OCI-LY3 (cell line): ENCODE measurements at regions not wholly inside any gene's neighbourhood (a gene's known extent, or its start where the extent isn't known, plus 50 kb on each side); places are given as distances from the start of the nearest gene placed in this dataset.

Source experiments
- EZH2phosphoT487 ChIP-seq: fragments of 200-600 bp; shearing (Covaris generic); IDR thresholded peaks from 2 replicates; pipeline ENCODE4 v1.6.1; 2018; ENCODE audit warnings: antibody characterized with exemption, mixed run types, low read depth
- TF ChIP-seq, protein P1 (sequence below): fragments of 200-600, 300-600 bp; sonication (generic); IDR thresholded peaks from 2 replicates; pipeline ENCODE4 v1.5.1; 2014; ENCODE audit warnings: antibody characterized with exemption, low read length, low read depth

GRCh38 chr7:115763347-115763746, 267.2 kb downstream of the TFEC start:
- TF ChIP-seq, protein P1, sequence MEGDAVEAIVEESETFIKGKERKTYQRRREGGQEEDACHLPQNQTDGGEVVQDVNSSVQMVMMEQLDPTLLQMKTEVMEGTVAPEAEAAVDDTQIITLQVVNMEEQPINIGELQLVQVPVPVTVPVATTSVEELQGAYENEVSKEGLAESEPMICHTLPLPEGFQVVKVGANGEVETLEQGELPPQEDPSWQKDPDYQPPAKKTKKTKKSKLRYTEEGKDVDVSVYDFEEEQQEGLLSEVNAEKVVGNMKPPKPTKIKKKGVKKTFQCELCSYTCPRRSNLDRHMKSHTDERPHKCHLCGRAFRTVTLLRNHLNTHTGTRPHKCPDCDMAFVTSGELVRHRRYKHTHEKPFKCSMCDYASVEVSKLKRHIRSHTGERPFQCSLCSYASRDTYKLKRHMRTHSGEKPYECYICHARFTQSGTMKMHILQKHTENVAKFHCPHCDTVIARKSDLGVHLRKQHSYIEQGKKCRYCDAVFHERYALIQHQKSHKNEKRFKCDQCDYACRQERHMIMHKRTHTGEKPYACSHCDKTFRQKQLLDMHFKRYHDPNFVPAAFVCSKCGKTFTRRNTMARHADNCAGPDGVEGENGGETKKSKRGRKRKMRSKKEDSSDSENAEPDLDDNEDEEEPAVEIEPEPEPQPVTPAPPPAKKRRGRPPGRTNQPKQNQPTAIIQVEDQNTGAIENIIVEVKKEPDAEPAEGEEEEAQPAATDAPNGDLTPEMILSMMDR: no peak
- TF ChIP-seq EZH2phosphoT487: no peak
